C4-2B (cell line): ENCODE measurements at regions not wholly inside any gene's neighbourhood (a gene's known extent, or its start where the extent isn't known, plus 50 kb on each side); places are given as distances from the start of the nearest gene placed in this dataset.

Experiments used
- ZFX ChIP-seq: fragments of 450-650 bp; IDR thresholded peaks from 2 replicates; pipeline ENCODE4 v1.6.1; 2017
- TF ChIP-seq, protein P1 (sequence below): fragments of 450-650 bp; conservative IDR thresholded peaks from 2 replicates; pipeline ENCODE4 v1.5.1; 2017; ENCODE audit warnings: mild to moderate bottlenecking

DNA sequence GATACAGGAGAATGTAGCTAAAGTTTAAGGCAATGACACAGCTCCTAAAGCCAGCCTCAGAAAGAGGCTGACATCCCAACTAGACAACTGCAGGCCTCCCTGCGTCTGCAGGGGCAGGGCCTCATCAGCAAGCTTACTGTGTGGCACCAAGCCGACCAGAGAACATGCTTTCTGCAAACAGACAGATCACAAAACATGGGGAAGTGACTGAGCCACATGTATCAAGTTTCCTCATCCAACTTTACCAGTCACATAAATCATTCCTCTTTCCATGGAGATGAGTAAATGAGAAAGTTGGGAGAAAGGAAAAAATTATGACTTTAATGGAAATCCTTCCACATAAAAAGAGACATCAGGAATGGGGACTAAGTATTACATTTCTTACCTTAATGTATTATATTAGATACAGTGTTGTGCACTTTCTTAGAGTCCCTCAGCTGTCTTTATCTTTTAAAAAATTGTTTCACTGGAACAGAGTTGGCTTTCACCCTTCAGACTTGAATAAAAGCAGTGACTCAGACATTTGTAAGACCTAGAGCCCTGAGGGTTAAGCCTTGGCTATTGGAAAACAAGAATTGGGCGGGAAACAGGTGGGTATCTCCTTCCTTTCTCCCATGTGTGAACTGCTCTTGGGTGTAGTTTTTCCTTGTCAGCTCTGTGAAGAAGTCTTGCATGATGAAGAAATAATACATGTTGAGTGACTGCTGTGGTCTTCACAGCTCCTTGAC is 305.7 kb upstream of the SNX7 start:
- no peak for TF ChIP-seq ZFX
- TF ChIP-seq, protein P1, sequence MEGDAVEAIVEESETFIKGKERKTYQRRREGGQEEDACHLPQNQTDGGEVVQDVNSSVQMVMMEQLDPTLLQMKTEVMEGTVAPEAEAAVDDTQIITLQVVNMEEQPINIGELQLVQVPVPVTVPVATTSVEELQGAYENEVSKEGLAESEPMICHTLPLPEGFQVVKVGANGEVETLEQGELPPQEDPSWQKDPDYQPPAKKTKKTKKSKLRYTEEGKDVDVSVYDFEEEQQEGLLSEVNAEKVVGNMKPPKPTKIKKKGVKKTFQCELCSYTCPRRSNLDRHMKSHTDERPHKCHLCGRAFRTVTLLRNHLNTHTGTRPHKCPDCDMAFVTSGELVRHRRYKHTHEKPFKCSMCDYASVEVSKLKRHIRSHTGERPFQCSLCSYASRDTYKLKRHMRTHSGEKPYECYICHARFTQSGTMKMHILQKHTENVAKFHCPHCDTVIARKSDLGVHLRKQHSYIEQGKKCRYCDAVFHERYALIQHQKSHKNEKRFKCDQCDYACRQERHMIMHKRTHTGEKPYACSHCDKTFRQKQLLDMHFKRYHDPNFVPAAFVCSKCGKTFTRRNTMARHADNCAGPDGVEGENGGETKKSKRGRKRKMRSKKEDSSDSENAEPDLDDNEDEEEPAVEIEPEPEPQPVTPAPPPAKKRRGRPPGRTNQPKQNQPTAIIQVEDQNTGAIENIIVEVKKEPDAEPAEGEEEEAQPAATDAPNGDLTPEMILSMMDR, result no peak
